ENCODE measurements at regions not wholly inside any gene's neighbourhood (a gene's known extent, or its start where the extent isn't known, plus 50 kb on each side); places are given as distances from the start of the nearest gene placed in this dataset.

- no peak for TF ChIP-seq CTCF (IDR thresholded peaks at IDR 0.05; ENCODE audit: low read depth, low read length)
- no peak overlapping the region for H3K4me3 ChIP-seq (ENCODE audit: low read depth, low read length)
- no peak for DNase-seq (ENCODE audit: low read depth, low spot score)
- in situ Hi-C loops (cut with HindIII; ENCODE audit: low sequenced_read_pairs) = no loop called here
Observed at GRCh38 chr7:145497911-145498525, 618.6 kb upstream of the CNTNAP2 start.

- no peak for TF ChIP-seq CTCF (IDR thresholded peaks at IDR 0.05; ENCODE audit: low read depth, low read length)
- in situ Hi-C loops (cut with HindIII; ENCODE audit: low sequenced_read_pairs) = no loop called here
- no peak overlapping the region for H3K4me3 ChIP-seq (ENCODE audit: low read depth, low read length)
- no peak for DNase-seq (ENCODE audit: low read depth, low spot score)
Observed at GRCh38 chr7:145490356-145490755, 626.2 kb upstream of the CNTNAP2 start.

GRCh38 chr7:145489609-145490008 is 627.0 kb upstream of the CNTNAP2 start:
- DNase-seq (ENCODE audit: low read depth, low spot score) = no peak
- no peak overlapping the region for H3K4me3 ChIP-seq (ENCODE audit: low read depth, low read length)
- no peak for TF ChIP-seq CTCF (IDR thresholded peaks at IDR 0.05; ENCODE audit: low read depth, low read length)
- in situ Hi-C loops (cut with HindIII; ENCODE audit: low sequenced_read_pairs) = no loop called here

- H3K4me3 ChIP-seq (ENCODE audit: low read depth, low read length) = no peak overlapping the region
- TF ChIP-seq CTCF (IDR thresholded peaks at IDR 0.05; ENCODE audit: low read depth, low read length) = no peak
- in situ Hi-C loops (cut with HindIII; ENCODE audit: low sequenced_read_pairs) = no loop called here
- DNase-seq (ENCODE audit: low read depth, low spot score) = no peak
Observed at GRCh38 chr7:145488816-145489215, 627.8 kb upstream of the CNTNAP2 start.

- in situ Hi-C loops (cut with HindIII; ENCODE audit: low sequenced_read_pairs) = no loop called here
- H3K4me3 ChIP-seq (ENCODE audit: low read depth, low read length) = no peak overlapping the region
- no peak for DNase-seq (ENCODE audit: low read depth, low spot score)
- no peak for TF ChIP-seq CTCF (IDR thresholded peaks at IDR 0.05; ENCODE audit: low read depth, low read length)
Observed at GRCh38 chr7:145481985-145482384, 634.6 kb upstream of the CNTNAP2 start.

GRCh38 chr7:145478541-145478940 is 638.1 kb upstream of the CNTNAP2 start:
- in situ Hi-C loops (cut with HindIII; ENCODE audit: low sequenced_read_pairs) = no loop called here
- no peak for DNase-seq (ENCODE audit: low read depth, low spot score)
- H3K4me3 ChIP-seq (ENCODE audit: low read depth, low read length) = no peak overlapping the region
- TF ChIP-seq CTCF (IDR thresholded peaks at IDR 0.05; ENCODE audit: low read depth, low read length) = no peak
